Breast epithelium (tissue), 4 donors: ENCODE measurements at regions not wholly inside any gene's neighbourhood (a gene's known extent, or its start where the extent isn't known, plus 50 kb on each side); places are given as distances from the start of the nearest gene placed in this dataset.

ENCODE experiments used
- DNase-seq, 2 donors: peaks; one replicate each; pipeline ENCODE4 v3.0.0-alpha.2; 2019; ENCODE audit warnings: low spot score in 2 of 2
- H3K27ac ChIP-seq, 2 donors: fragments of 200-600 bp; sonication (generic) in 1 of 2; one replicate each; pipeline ENCODE4 v1.5.1; 2016 to 2019; ENCODE audit warnings: mild to moderate bottlenecking in 1 of 2
- H3K27me3 ChIP-seq, 2 donors: fragments of 200-600 bp; sonication (generic) in 1 of 2; one replicate each; pipeline versions ENCODE4 v1.5.1 to v1.6.0; 2017 to 2019; ENCODE audit warnings: control low read depth in 1 of 2, mild to moderate bottlenecking in 1 of 2
- H3K36me3 ChIP-seq: fragments of 200-600 bp; one replicate; pipeline ENCODE4 v1.5.1; 2019
- H3K4me1 ChIP-seq, 2 donors: fragments of 200-600 bp; sonication (generic); one replicate each; pipeline ENCODE4 v1.5.1; 2016 to 2019; ENCODE audit warnings: control low read depth in 1 of 2
- H3K4me3 ChIP-seq, 3 donors: fragments of 200-600 bp; sonication (generic); 1 replicate in 2 of 3; 2 replicates in 1 of 3; pipeline ENCODE4 v1.5.1; 2016 to 2019; ENCODE audit warnings: mild to moderate bottlenecking in 3 of 3, moderate library complexity in 2 of 3
- H3K9me3 ChIP-seq, 2 donors: fragments of 200-600 bp; sonication (generic) in 1 of 2; one replicate each; pipeline ENCODE4 v1.5.1; 2016 to 2019; ENCODE audit warnings: control low read depth in 1 of 2
- POLR2A ChIP-seq: fragments of 450-650 bp; IDR thresholded peaks from one replicate; pipeline ENCODE4 v1.6.1; 2016; ENCODE audit warnings: antibody characterized with exemption, mild to moderate bottlenecking, moderate library complexity
- POLR2AphosphoS5 ChIP-seq, 3 donors: sonication (generic); formaldehyde crosslinking; IDR thresholded peaks; one replicate each; pipeline ENCODE4 v1.6.1; 2017; ENCODE audit warnings: antibody characterized with exemption in 3 of 3
- intact Hi-C: fragments of 100-400 bp; cut with DNase I; formaldehyde crosslinking; loops from one replicate; pipeline ENCODE4 v1.15.1; 2023; ENCODE audit warnings: low total_unique reads
- TF ChIP-seq, protein P1 (sequence below), 3 donors: fragments of 450-650 bp; IDR thresholded peaks; one replicate each; pipeline ENCODE4 v1.5.1; 2016 to 2017; ENCODE audit warnings: antibody characterized with exemption in 3 of 3, mild to moderate bottlenecking in 3 of 3, moderate library complexity in 3 of 3

DNA sequence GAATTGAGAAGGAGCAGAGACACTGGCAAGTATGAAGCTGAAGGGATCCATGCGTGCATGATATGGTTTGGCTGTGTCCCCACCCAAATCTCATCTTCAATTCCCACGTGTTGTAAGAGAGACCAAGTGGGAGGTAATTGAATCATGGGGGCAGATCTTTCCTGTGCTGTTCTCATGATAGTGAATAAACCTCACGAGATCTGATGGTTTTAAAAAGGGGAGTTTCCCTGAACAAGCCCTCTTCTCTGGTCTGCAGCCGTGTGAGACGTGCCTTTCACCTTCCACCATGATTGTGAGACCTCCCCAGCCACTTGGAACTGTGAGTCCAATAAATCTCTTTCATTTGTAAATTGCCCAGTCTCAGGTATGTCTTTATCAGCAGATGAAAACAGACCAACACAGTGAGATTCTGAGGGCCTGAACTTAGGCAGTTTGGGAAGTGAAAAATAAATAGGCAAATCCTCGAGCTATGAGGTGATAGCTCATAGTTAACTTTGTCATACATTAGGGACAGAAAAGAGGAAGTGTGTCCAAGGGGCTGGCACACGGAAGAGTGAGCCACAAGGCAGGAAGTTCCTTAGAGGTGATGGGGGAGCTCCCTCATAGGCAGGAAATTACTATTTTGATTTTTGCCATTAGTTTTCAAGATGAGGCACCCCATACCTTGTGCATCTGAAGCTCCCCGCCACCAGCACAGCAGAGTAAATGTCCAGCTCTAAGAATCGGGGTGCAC lies 658.8 kb upstream of the ID2 start:
- Histone ChIP-seq H3K36me3 (no peaks in the 10 kb centered on the region), H3K27ac (no peak overlapping the region), H3K9me3 (no peaks in the 10 kb centered on the region), H3K4me1 (no peaks in the 10 kb centered on the region), H3K27me3 (no peaks in the 10 kb centered on the region), H3K4me3 (no peak overlapping the region)
- intact Hi-C loops: no loop called here
- TF ChIP-seq POLR2A (no peak), POLR2AphosphoS5 (IDR thresholded peaks at IDR 0.05) (no peak)
- TF ChIP-seq, protein P1, sequence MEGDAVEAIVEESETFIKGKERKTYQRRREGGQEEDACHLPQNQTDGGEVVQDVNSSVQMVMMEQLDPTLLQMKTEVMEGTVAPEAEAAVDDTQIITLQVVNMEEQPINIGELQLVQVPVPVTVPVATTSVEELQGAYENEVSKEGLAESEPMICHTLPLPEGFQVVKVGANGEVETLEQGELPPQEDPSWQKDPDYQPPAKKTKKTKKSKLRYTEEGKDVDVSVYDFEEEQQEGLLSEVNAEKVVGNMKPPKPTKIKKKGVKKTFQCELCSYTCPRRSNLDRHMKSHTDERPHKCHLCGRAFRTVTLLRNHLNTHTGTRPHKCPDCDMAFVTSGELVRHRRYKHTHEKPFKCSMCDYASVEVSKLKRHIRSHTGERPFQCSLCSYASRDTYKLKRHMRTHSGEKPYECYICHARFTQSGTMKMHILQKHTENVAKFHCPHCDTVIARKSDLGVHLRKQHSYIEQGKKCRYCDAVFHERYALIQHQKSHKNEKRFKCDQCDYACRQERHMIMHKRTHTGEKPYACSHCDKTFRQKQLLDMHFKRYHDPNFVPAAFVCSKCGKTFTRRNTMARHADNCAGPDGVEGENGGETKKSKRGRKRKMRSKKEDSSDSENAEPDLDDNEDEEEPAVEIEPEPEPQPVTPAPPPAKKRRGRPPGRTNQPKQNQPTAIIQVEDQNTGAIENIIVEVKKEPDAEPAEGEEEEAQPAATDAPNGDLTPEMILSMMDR (IDR thresholded peaks at IDR 0.05): no peak
- DNase-seq: no peak

DNA sequence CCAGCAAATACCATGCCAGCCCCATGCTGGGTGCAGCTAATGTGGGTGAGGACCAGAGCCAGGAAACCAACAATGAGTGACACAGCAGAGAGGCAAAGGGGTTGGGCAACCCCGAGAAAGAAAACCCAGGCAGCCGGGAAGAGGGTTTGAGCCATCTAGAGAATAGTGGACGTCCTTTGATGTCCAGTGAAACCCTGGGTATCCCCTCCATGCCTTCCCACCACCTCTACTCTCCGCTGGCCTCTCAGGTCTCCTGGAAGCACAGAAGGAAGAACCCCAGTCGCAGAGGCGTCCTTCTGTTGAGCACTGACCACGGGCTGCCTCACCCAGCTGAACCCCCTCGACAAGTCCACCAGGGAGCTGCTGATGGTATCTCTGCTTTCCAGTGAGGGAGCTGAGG lies 657.4 kb upstream of the ID2 start:
- intact Hi-C loops: no loop called here
- no peaks in the 10 kb centered on the region for H3K36me3 ChIP-seq

DNA sequence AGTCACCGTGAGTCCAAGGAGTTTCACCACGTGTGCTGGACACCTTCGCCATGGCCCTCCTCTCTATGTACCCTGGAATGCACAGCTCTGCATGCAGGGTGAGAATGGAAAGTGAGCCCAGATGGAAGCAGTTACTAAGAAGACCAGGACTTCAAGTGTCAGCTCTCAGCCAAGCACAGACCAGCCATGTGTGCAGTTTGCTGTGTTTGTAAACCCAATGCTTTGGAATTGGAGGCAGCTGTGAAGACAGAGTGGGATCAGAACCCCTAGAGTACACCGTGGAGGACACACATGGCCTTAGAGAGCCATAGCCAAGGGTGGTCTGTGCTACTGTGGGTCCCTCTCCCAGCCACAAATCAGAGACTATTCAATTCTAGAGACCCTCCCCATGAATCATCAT lies 655.5 kb upstream of the ID2 start:
- DNase-seq: no peak
- Histone ChIP-seq H3K27me3 (no peaks in the 10 kb centered on the region), H3K4me3 (no peak overlapping the region), H3K36me3 (no peaks in the 10 kb centered on the region), H3K9me3 (no peaks in the 10 kb centered on the region), H3K4me1 (no peaks in the 10 kb centered on the region), H3K27ac (no peak overlapping the region)
- TF ChIP-seq POLR2A: no peak
- TF ChIP-seq, protein P1 (IDR thresholded peaks at IDR 0.05): no peak
- intact Hi-C loops: no loop called here

More for the DNA sequence above, 657.4 kb upstream of the ID2 start:
- Histone ChIP-seq H3K4me1 (no peaks in the 10 kb centered on the region), H3K4me3 (no peak overlapping the region), H3K27ac (no peak overlapping the region), H3K9me3 (no peaks in the 10 kb centered on the region), H3K27me3 (no peaks in the 10 kb centered on the region)
- TF ChIP-seq, protein P1 (IDR thresholded peaks at IDR 0.05): no peak
- no peak for TF ChIP-seq POLR2AphosphoS5 (IDR thresholded peaks at IDR 0.05)
- no peak for TF ChIP-seq POLR2A
- DNase-seq: no peak

DNA sequence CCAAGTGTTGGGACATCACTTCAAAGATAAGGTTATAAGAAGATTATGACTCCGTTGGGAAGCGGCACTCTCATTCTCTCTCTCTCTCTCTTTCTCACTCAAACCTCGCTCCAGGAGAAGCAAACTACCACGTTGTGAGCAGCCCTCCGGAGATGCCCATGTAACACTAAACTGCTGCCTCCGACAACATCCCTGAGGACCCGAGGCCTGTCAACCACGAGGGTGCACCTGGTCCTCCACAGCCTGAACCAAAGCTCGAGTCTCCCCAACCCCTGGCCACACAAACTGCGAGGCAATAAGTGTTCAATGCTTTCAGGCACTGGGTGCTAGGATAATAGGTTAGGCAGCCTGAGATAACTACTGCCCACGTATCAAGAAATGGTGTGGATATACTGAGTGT lies 654.5 kb upstream of the ID2 start:
- Histone ChIP-seq H3K36me3 (no peaks in the 10 kb centered on the region), H3K9me3 (no peaks in the 10 kb centered on the region), H3K27me3 (no peaks in the 10 kb centered on the region), H3K4me3 (no peak overlapping the region), H3K27ac (no peak overlapping the region), H3K4me1 (no peaks in the 10 kb centered on the region)
- no peak for DNase-seq
- TF ChIP-seq POLR2AphosphoS5 (IDR thresholded peaks at IDR 0.05) (no peak), POLR2A (no peak)
- TF ChIP-seq, protein P1 (IDR thresholded peaks at IDR 0.05): no peak
- intact Hi-C loops: no loop called here

GRCh38 chr2:8028036-8028435 lies 653.8 kb upstream of the ID2 start:
- no peak for DNase-seq
- no peaks in the 10 kb centered on the region for H3K27me3 ChIP-seq
- no peaks in the 10 kb centered on the region for H3K9me3 ChIP-seq
- H3K4me3 ChIP-seq: no peak overlapping the region
- H3K36me3 ChIP-seq: no peaks in the 10 kb centered on the region
- H3K27ac ChIP-seq: no peak overlapping the region
- intact Hi-C loops: no loop called here
- TF ChIP-seq POLR2A (no peak), POLR2AphosphoS5 (IDR thresholded peaks at IDR 0.05) (no peak)
- TF ChIP-seq, protein P1 (IDR thresholded peaks at IDR 0.05): no peak
- no peaks in the 10 kb centered on the region for H3K4me1 ChIP-seq
